ENCODE measurements at regions not wholly inside any gene's neighbourhood (a gene's known extent, or its start where the extent isn't known, plus 50 kb on each side); places are given as distances from the start of the nearest gene placed in this dataset.

DNA sequence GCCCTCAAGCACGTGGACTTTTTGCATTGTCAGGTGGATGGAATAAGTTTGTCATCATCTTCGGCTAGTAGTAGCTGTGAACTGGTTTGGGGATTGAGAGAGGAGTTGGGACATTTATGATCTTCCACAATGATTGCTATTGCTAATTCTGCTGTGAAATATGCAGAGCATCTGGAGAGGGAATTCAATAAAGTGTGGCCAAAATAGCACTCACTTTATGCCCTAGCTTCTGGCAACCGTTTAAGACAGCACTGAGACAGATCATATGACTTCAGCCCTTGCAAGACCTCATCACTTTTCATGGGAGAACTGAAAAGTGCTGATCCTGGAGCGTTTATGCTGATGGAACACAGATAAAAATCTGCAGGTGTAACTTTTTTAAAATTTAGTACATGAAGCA, 360.8 kb downstream of the GPATCH2 start:
- no peak for ATAC-seq
- TF ChIP-seq PATZ1 (CRISPR knock-in tag; IDR thresholded peaks at IDR 0.05; ENCODE audit: borderline replicate concordance) (no peak), ARNTL (CRISPR knock-in tag; IDR thresholded peaks at IDR 0.05; ENCODE audit: borderline replicate concordance, low read depth) (no peak), RARB (CRISPR knock-in tag; IDR thresholded peaks at IDR 0.05) (no peak), TCF4 (CRISPR knock-in tag; IDR thresholded peaks at IDR 0.05; ENCODE audit: borderline replicate concordance) (no peak), PPARA (CRISPR knock-in tag; IDR thresholded peaks at IDR 0.05; ENCODE audit: borderline replicate concordance) (no peak), CSDC2 (CRISPR knock-in tag; IDR thresholded peaks at IDR 0.05) (no peak), ISL1 (CRISPR knock-in tag; IDR thresholded peaks at IDR 0.05) (no peak), ZNF70 (CRISPR knock-in tag; IDR thresholded peaks at IDR 0.05) (no peak), GLIS3 (CRISPR knock-in tag; IDR thresholded peaks at IDR 0.05) (no peak)
- TF ChIP-seq, protein P1, sequence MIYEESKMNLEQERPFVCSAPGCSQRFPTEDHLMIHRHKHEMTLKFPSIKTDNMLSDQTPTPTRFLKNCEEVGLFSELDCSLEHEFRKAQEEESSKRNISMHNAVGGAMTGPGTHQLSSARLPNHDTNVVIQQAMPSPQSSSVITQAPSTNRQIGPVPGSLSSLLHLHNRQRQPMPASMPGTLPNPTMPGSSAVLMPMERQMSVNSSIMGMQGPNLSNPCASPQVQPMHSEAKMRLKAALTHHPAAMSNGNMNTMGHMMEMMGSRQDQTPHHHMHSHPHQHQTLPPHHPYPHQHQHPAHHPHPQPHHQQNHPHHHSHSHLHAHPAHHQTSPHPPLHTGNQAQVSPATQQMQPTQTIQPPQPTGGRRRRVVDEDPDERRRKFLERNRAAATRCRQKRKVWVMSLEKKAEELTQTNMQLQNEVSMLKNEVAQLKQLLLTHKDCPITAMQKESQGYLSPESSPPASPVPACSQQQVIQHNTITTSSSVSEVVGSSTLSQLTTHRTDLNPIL (CRISPR knock-in tag; IDR thresholded peaks at IDR 0.05; ENCODE audit: low read depth) = no peak

- ATAC-seq = no peak
- TF ChIP-seq OSR1 (CRISPR knock-in tag; IDR thresholded peaks at IDR 0.05) (no peak), BACH2 (CRISPR knock-in tag; IDR thresholded peaks at IDR 0.05; ENCODE audit: borderline replicate concordance) (no peak), ESRRG (CRISPR knock-in tag; IDR thresholded peaks at IDR 0.05) (no peak), ISL1 (CRISPR knock-in tag; IDR thresholded peaks at IDR 0.05) (no peak), ZFP30 (CRISPR knock-in tag; IDR thresholded peaks at IDR 0.05) (no peak), GLIS3 (CRISPR knock-in tag; IDR thresholded peaks at IDR 0.05) (no peak), PPARA (CRISPR knock-in tag; IDR thresholded peaks at IDR 0.05; ENCODE audit: borderline replicate concordance) (no peak), PATZ1 (CRISPR knock-in tag; IDR thresholded peaks at IDR 0.05; ENCODE audit: borderline replicate concordance) (no peak), TOX (CRISPR knock-in tag; IDR thresholded peaks at IDR 0.05; ENCODE audit: borderline replicate concordance) (no peak), ZNF565 (CRISPR knock-in tag; conservative IDR thresholded peaks at IDR 0.05; ENCODE audit: low read depth) (no peak), ZNF8 (CRISPR knock-in tag; IDR thresholded peaks at IDR 0.05) (no peak), ZC3H10 (CRISPR knock-in tag; IDR thresholded peaks at IDR 0.05) (no peak), ARNTL (CRISPR knock-in tag; IDR thresholded peaks at IDR 0.05; ENCODE audit: borderline replicate concordance, low read depth) (no peak), ZFP3 (CRISPR knock-in tag; IDR thresholded peaks at IDR 0.05) (no peak), CSDC2 (CRISPR knock-in tag; IDR thresholded peaks at IDR 0.05) (no peak)
- TF ChIP-seq, protein P2, sequence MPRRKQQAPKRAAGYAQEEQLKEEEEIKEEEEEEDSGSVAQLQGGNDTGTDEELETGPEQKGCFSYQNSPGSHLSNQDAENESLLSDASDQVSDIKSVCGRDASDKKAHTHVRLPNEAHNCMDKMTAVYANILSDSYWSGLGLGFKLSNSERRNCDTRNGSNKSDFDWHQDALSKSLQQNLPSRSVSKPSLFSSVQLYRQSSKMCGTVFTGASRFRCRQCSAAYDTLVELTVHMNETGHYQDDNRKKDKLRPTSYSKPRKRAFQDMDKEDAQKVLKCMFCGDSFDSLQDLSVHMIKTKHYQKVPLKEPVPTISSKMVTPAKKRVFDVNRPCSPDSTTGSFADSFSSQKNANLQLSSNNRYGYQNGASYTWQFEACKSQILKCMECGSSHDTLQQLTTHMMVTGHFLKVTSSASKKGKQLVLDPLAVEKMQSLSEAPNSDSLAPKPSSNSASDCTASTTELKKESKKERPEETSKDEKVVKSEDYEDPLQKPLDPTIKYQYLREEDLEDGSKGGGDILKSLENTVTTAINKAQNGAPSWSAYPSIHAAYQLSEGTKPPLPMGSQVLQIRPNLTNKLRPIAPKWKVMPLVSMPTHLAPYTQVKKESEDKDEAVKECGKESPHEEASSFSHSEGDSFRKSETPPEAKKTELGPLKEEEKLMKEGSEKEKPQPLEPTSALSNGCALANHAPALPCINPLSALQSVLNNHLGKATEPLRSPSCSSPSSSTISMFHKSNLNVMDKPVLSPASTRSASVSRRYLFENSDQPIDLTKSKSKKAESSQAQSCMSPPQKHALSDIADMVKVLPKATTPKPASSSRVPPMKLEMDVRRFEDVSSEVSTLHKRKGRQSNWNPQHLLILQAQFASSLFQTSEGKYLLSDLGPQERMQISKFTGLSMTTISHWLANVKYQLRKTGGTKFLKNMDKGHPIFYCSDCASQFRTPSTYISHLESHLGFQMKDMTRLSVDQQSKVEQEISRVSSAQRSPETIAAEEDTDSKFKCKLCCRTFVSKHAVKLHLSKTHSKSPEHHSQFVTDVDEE (CRISPR knock-in tag; IDR thresholded peaks at IDR 0.05) = no peak
- TF ChIP-seq, protein P3, sequence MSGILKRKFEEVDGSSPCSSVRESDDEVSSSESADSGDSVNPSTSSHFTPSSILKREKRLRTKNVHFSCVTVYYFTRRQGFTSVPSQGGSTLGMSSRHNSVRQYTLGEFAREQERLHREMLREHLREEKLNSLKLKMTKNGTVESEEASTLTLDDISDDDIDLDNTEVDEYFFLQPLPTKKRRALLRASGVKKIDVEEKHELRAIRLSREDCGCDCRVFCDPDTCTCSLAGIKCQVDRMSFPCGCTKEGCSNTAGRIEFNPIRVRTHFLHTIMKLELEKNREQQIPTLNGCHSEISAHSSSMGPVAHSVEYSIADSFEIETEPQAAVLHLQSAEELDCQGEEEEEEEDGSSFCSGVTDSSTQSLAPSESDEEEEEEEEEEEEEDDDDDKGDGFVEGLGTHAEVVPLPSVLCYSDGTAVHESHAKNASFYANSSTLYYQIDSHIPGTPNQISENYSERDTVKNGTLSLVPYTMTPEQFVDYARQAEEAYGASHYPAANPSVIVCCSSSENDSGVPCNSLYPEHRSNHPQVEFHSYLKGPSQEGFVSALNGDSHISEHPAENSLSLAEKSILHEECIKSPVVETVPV (CRISPR knock-in tag; IDR thresholded peaks at IDR 0.05) = no peak
- TF ChIP-seq, protein P1 (CRISPR knock-in tag; IDR thresholded peaks at IDR 0.05; ENCODE audit: low read depth) = no peak
Observed at GRCh38 chr1:217268058-217268457, 362.8 kb downstream of the GPATCH2 start.

All from SK-N-SH treated with all-trans-retinoic acid at 6 μM for 48 hours (cell line).